Gastrocnemius medialis (tissue), 4 donors: ENCODE measurements at regions not wholly inside any gene's neighbourhood (a gene's known extent, or its start where the extent isn't known, plus 50 kb on each side); places are given as distances from the start of the nearest gene placed in this dataset.

Experiments used
- ATAC-seq, 2 donors: fragments of 150-250 bp; one replicate each; pipeline ENCODE4 v1.9.1; 2016
- DNase-seq, 2 donors: peaks; one replicate each; pipeline ENCODE4 v3.0.0-alpha.2; 2019
- H3K27ac ChIP-seq, 4 donors: fragments of 200-600 bp; sonication (generic); 1 replicate in 1 of 4; 2 replicates in 3 of 4; pipeline ENCODE4 v1.5.1; 2016 to 2018; ENCODE audit warnings: mild to moderate bottlenecking in 2 of 4, moderate library complexity in 1 of 4
- H3K27me3 ChIP-seq, 3 donors: fragments of 200-600 bp; sonication (generic) in 2 of 3; 1 replicate in 1 of 3; 2 replicates in 2 of 3; pipeline versions ENCODE4 v1.5.1 to v1.6.0; 2016 to 2019; ENCODE audit warnings: mild to moderate bottlenecking in 1 of 3, moderate library complexity in 1 of 3
- H3K36me3 ChIP-seq, 2 donors: fragments of 200-600 bp; sonication (generic) in 1 of 2; one replicate each; pipeline ENCODE4 v1.5.1; 2017 to 2018
- H3K4me1 ChIP-seq, 2 donors: fragments of 200-600 bp; sonication (generic) in 1 of 2; one replicate each; pipeline ENCODE4 v1.5.1; 2016 to 2017; ENCODE audit warnings: mild to moderate bottlenecking in 2 of 2
- H3K4me3 ChIP-seq, 4 donors: fragments of 200-600 bp; sonication (generic) in 3 of 4; 1 replicate in 1 of 4; 2 replicates in 3 of 4; pipeline ENCODE4 v1.5.1; 2016 to 2019; ENCODE audit warnings: mild to moderate bottlenecking in 2 of 4
- H3K9me3 ChIP-seq, 3 donors: fragments of 200-600 bp; sonication (generic) in 2 of 3; 1 replicate in 1 of 3; 2 replicates in 2 of 3; pipeline ENCODE4 v1.5.1; 2016 to 2019
- POLR2A ChIP-seq, 2 donors: fragments of 450-650 bp; IDR thresholded peaks; one replicate each; pipeline ENCODE4 v1.6.1; 2017; ENCODE audit warnings: antibody characterized with exemption in 2 of 2, mild to moderate bottlenecking in 2 of 2, moderate library complexity in 2 of 2
- in situ Hi-C, 4 donors: fragments of 200-750 bp; cut with MboI; loops; one replicate each; pipeline versions ENCODE4 v1.15.0 to v1.8.0; 2017; ENCODE audit warnings: low sequenced_read_pairs in 4 of 4
- intact Hi-C: fragments of 100-400 bp; cut with DNase I; formaldehyde crosslinking; loops from one replicate; pipeline ENCODE4 v1.15.1; 2023; ENCODE audit warnings: low total_unique reads
- TF ChIP-seq, protein P1 (sequence below), 5 experiments: fragments of 450-650 bp in 3 of 5; fragments of 200-600 bp in 2 of 5; sonication (generic) in 2 of 5; IDR thresholded peaks in 4 of 5; conservative IDR thresholded peaks in 1 of 5; 1 replicate in 4 of 5; 2 replicates in 1 of 5; pipeline ENCODE4 v1.5.1; 2016 to 2019; ENCODE audit warnings: antibody characterized with exemption in 5 of 5, mild to moderate bottlenecking in 3 of 5, moderate library complexity in 3 of 5

DNA sequence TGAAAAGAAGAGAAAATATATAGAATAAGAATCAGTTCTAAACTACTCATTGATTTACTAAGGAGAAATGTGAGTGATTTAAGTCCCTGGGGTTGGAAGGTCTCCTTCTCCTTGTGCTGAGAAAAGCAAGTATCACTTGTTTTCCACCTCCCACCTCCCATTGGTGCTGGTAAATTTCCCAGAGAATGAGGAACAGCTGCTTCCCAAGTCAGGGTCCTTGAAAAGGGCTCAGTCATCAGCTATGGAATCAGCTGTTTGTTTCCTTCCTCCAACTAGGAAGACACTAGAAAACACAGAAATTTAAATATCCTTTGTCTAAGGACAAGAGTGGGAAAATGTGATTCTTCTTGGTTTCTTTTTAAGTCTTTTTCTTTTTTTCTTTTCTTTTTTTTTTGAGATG is 131.3 kb upstream of the C1orf21 start:
- H3K4me3 ChIP-seq, result no peak overlapping the region
- in situ Hi-C loops, result no loop called here
- TF ChIP-seq POLR2A (IDR thresholded peaks at IDR 0.05), result no peak
- TF ChIP-seq, protein P1, sequence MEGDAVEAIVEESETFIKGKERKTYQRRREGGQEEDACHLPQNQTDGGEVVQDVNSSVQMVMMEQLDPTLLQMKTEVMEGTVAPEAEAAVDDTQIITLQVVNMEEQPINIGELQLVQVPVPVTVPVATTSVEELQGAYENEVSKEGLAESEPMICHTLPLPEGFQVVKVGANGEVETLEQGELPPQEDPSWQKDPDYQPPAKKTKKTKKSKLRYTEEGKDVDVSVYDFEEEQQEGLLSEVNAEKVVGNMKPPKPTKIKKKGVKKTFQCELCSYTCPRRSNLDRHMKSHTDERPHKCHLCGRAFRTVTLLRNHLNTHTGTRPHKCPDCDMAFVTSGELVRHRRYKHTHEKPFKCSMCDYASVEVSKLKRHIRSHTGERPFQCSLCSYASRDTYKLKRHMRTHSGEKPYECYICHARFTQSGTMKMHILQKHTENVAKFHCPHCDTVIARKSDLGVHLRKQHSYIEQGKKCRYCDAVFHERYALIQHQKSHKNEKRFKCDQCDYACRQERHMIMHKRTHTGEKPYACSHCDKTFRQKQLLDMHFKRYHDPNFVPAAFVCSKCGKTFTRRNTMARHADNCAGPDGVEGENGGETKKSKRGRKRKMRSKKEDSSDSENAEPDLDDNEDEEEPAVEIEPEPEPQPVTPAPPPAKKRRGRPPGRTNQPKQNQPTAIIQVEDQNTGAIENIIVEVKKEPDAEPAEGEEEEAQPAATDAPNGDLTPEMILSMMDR (IDR thresholded peaks at IDR 0.05 in 4 of 5, conservative IDR thresholded peaks at IDR 0.05 in 1 of 5), result no peak
- H3K27ac ChIP-seq, result no peak overlapping the region
- no peak for DNase-seq
- no peaks in the 10 kb centered on the region for H3K27me3 ChIP-seq
- no peaks in the 10 kb centered on the region for H3K9me3 ChIP-seq
- ATAC-seq, result no peak
- intact Hi-C loops, result no loop called here
- H3K4me1 ChIP-seq, result no peaks in the 10 kb centered on the region
- no peaks in the 10 kb centered on the region for H3K36me3 ChIP-seq

DNA sequence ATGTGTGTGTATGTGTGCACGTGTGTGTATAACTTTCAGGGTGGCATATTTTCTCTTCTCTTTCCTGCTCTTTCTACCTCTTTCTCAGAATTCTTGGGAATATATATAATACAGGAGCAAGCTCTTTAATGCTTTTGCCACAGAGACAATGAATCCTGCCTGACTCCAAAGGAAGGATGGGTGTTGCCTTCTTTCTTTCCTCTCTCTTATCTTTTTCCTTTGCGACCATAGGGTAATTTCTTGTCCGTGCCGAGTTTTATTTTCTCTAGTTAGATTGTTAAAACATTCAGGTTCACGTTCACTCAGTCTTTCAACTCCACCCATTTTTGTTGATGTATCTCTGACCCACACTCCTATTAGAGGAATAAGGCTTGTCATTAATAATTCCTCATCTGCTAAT is 129.0 kb upstream of the C1orf21 start:
- intact Hi-C loops, result no loop called here
- no peaks in the 10 kb centered on the region for H3K27me3 ChIP-seq
- TF ChIP-seq POLR2A (IDR thresholded peaks at IDR 0.05), result no peak
- no peak for DNase-seq
- H3K9me3 ChIP-seq, result no peaks in the 10 kb centered on the region
- peak overlapping the region in 1 of 4 donors; percentile 6 for H3K4me3 ChIP-seq
- H3K36me3 ChIP-seq, result no peaks in the 10 kb centered on the region
- H3K4me1 ChIP-seq, result no peaks in the 10 kb centered on the region
- peak overlapping the region in 3 of 4 donors; percentile 25 to 47 (median 35) for H3K27ac ChIP-seq
- in situ Hi-C loops, result no loop called here
- no peak for ATAC-seq

DNA sequence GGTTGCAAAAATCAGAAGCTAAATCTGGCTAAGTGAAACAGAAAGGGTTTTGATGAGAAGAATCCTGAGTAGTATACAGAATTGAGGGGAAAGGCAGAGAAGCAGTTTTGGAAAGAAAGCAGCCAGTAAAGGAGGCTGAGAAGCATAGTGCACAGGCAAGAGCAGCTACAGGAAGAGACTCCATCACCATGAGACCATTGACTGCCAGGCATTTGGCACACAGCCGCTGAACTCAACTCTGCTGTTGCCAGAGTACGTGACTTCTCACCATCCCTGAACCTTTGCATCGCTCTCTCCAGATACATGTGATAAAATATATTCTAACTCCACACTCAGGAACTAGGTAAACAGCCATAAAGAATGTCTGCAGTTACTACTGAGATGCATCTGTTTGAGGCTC is 128.3 kb upstream of the C1orf21 start:
- ATAC-seq (no peak), DNase-seq (no peak)
- H3K4me3 ChIP-seq, result no peak overlapping the region

DNA sequence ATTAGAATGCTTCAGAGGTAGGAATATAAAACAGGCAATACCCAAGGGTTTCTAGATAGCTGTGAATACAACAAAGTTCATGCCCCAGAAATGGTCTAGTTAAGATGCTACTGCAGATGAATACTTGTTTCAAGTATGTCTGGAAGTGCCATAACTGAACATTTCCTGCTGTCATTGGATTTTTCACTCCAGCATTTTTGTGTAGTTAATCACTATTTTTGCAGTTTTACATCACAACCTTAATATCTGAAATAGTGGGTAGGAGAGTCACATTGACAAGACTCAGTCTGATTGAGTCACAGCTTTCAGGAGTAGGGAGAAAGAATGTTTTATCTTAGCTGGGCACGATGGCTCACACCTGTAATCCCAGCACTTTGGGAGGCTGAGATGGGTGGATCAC is 126.4 kb upstream of the C1orf21 start:
- no peak for TF ChIP-seq POLR2A (IDR thresholded peaks at IDR 0.05)
- TF ChIP-seq, protein P1 (IDR thresholded peaks at IDR 0.05 in 4 of 5, conservative IDR thresholded peaks at IDR 0.05 in 1 of 5), result no peak
- no peak for ATAC-seq
- intact Hi-C loops, result no loop called here

More for the DNA sequence above, 128.3 kb upstream of the C1orf21 start:
- TF ChIP-seq POLR2A (IDR thresholded peaks at IDR 0.05), result no peak
- TF ChIP-seq, protein P1 (IDR thresholded peaks at IDR 0.05 in 4 of 5, conservative IDR thresholded peaks at IDR 0.05 in 1 of 5), result no peak
- Histone ChIP-seq H3K4me1 (no peaks in the 10 kb centered on the region), H3K27me3 (no peaks in the 10 kb centered on the region), H3K9me3 (no peaks in the 10 kb centered on the region), H3K27ac (peak overlapping the region in 2 of 4 donors; percentile 25 to 47), H3K36me3 (no peaks in the 10 kb centered on the region)
- in situ Hi-C loops (no loop called here), intact Hi-C loops (no loop called here)

DNA sequence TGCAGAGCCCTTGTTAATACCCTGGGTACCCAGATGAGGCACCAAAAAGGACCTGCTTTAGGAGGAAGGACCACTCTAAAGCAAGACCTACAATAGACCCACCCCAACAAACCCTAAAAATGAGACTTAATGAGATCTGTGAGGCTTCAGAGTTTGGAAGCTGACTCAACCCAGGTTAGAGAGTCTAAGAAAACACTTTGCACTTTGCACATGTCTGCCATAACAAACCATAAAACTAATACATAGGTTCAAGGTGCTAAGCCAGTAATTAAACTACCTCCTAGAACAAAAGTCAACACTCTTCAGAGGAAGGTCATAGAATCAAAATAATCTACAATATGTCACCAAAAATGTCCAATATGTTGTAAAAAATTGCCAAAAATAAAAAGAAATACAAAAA is 124.7 kb upstream of the C1orf21 start:
- Histone ChIP-seq H3K27me3 (no peaks in the 10 kb centered on the region), H3K36me3 (no peaks in the 10 kb centered on the region), H3K9me3 (no peaks in the 10 kb centered on the region), H3K4me3 (no peak overlapping the region), H3K27ac (no peak overlapping the region), H3K4me1 (no peaks in the 10 kb centered on the region)
- no peak for DNase-seq
- ATAC-seq, result no peak
- in situ Hi-C loops, result no loop called here
- intact Hi-C loops, result no loop called here
- TF ChIP-seq, protein P1 (IDR thresholded peaks at IDR 0.05 in 4 of 5, conservative IDR thresholded peaks at IDR 0.05 in 1 of 5), result no peak
- TF ChIP-seq POLR2A (IDR thresholded peaks at IDR 0.05), result no peak

More for the DNA sequence above, 126.4 kb upstream of the C1orf21 start:
- Histone ChIP-seq H3K4me1 (no peaks in the 10 kb centered on the region), H3K36me3 (no peaks in the 10 kb centered on the region), H3K9me3 (no peaks in the 10 kb centered on the region), H3K4me3 (no peak overlapping the region), H3K27ac (no peak overlapping the region), H3K27me3 (no peaks in the 10 kb centered on the region)
- in situ Hi-C loops, result no loop called here
- DNase-seq, result no peak
